Adrenal gland (tissue), 9 donors: ENCODE measurements at regions not wholly inside any gene's neighbourhood (a gene's known extent, or its start where the extent isn't known, plus 50 kb on each side); places are given as distances from the start of the nearest gene placed in this dataset.

Experiments
- DNase-seq, 7 donors: peaks; one replicate each; pipeline ENCODE4 v3.0.0-alpha.2; 2019 to 2020
- H3K27ac ChIP-seq, 5 donors: fragments of 200-600 bp; sonication (generic) in 4 of 5; 1 replicate in 3 of 5; 2 replicates in 2 of 5; pipeline versions ENCODE4 v1.5.1 to v1.8.0; 2016 to 2020; ENCODE audit warnings: mild to moderate bottlenecking in 1 of 5
- H3K27me3 ChIP-seq: fragments of 200-600 bp; 2 replicates; pipeline ENCODE4 v1.8.0; 2021
- H3K36me3 ChIP-seq, 2 donors: fragments of 200-600 bp; replicated peaks in 1 of 2; 1 replicate in 1 of 2; 2 replicates in 1 of 2; pipeline versions ENCODE4 v1.5.1 to v1.8.0; 2018 to 2022
- H3K4me1 ChIP-seq, 2 donors: fragments of 200-600 bp; replicated peaks in 1 of 2; 1 replicate in 1 of 2; 2 replicates in 1 of 2; pipeline versions ENCODE4 v1.5.1 to v1.8.0; 2018 to 2021
- H3K4me3 ChIP-seq, 4 donors: fragments of 200-600 bp; sonication (generic) in 3 of 4; one replicate each; pipeline ENCODE4 v1.5.1; 2016 to 2018
- H3K9me3 ChIP-seq, 3 donors: fragments of 200-600 bp; sonication (generic) in 1 of 3; replicated peaks in 1 of 3; 1 replicate in 2 of 3; 2 replicates in 1 of 3; pipeline versions ENCODE4 v1.5.1 to v1.8.0; 2016 to 2021
- CTCF ChIP-seq, 6 experiments: fragments of 450-650 bp in 4 of 6; fragments of 200-600 bp in 2 of 6; sonication (generic) in 1 of 6; IDR thresholded peaks; 1 replicate in 5 of 6; 2 replicates in 1 of 6; pipeline versions ENCODE4 v1.5.1 to v1.8.0; 2016 to 2021; ENCODE audit warnings: antibody characterized with exemption in 6 of 6, mild to moderate bottlenecking in 2 of 6, moderate library complexity in 1 of 6
- POLR2A ChIP-seq, 2 donors: fragments of 450-650 bp; IDR thresholded peaks; one replicate each; pipeline ENCODE4 v1.6.1; 2017; ENCODE audit warnings: antibody characterized with exemption in 2 of 2, mild to moderate bottlenecking in 2 of 2, moderate library complexity in 1 of 2
- WGBS, 4 donors: extraction: QIAGEN DNeasy Blood & Tissue Kit in 2 of 4; methylation state at CpG; one replicate each; pipeline versions ENCODE4 v1.1.5 to v1.1.7; 2013 to 2017; 5-methylcytosine and 5-hydroxymethylcytosine counted together
- intact Hi-C, 2 donors: fragments of 100-400 bp; cut with DNase I; formaldehyde crosslinking; loops; one replicate each; pipeline versions ENCODE4 v1.14.1 to v1.15.0; 2022 to 2023
- donor health status: healthy with polysubstance abuse.
- donor health status: Bipolar disorder and iron deficiency.
- donor health status: DM: yes; HTN: yes; CAD: no.
- donor health status: DM: no; HTN: no; CAD: no.
- donor health status: DM: no; HTN: no; CAD: no.

GRCh38 chr1:87600854-87601253, 272.2 kb downstream of the LMO4 start:
- Histone ChIP-seq H3K27me3 (no peaks in the 10 kb centered on the region), H3K4me1 (no peaks in the 10 kb centered on the region), H3K27ac (no peak overlapping the region), H3K36me3 (no peaks in the 10 kb centered on the region), H3K9me3 (peaks cover 0 to 4% (median 0%) of the 10 kb centered on the region in 3 donors), H3K4me3 (no peak overlapping the region)
- DNase-seq = no peak
- TF ChIP-seq POLR2A (IDR thresholded peaks at IDR 0.05) (no peak), CTCF (IDR thresholded peaks at IDR 0.05) (no peak)
- WGBS, 4 donors = 21 to 47% (median 25%) methylated on average over 1 of the region's 1 CpG
- intact Hi-C loops = no loop called here

- intact Hi-C loops = no loop called here
- no peaks in the 10 kb centered on the region for H3K36me3 ChIP-seq
These were observed 274.9 kb downstream of the LMO4 start for GRCh38 chr1:87603626-87604025.

GRCh38 chr1:87612956-87613355, 284.3 kb downstream of the LMO4 start:
- Histone ChIP-seq H3K4me3 (no peak overlapping the region), H3K27ac (no peak overlapping the region), H3K9me3 (no peaks in the 10 kb centered on the region), H3K27me3 (no peaks in the 10 kb centered on the region), H3K36me3 (no peaks in the 10 kb centered on the region), H3K4me1 (no peaks in the 10 kb centered on the region)
- intact Hi-C loops = no loop called here
- no peak for DNase-seq
- WGBS, 4 donors = 53 to 61% (median 59%) methylated on average over 3 of the region's 3 CpGs
- TF ChIP-seq POLR2A (IDR thresholded peaks at IDR 0.05) (no peak), CTCF (IDR thresholded peaks at IDR 0.05) (no peak)

More at GRCh38 chr1:87603626-87604025, 274.9 kb downstream of the LMO4 start:
- Histone ChIP-seq H3K27me3 (no peaks in the 10 kb centered on the region), H3K4me1 (no peaks in the 10 kb centered on the region), H3K27ac (no peak overlapping the region), H3K9me3 (peaks cover 0 to 4% (median 0%) of the 10 kb centered on the region in 3 donors), H3K4me3 (no peak overlapping the region)
- no peak for TF ChIP-seq POLR2A (IDR thresholded peaks at IDR 0.05)
- WGBS, 4 donors = 50 to 77% (median 68%) methylated on average over 1 of the region's 1 CpG
- no peak for DNase-seq

DNA sequence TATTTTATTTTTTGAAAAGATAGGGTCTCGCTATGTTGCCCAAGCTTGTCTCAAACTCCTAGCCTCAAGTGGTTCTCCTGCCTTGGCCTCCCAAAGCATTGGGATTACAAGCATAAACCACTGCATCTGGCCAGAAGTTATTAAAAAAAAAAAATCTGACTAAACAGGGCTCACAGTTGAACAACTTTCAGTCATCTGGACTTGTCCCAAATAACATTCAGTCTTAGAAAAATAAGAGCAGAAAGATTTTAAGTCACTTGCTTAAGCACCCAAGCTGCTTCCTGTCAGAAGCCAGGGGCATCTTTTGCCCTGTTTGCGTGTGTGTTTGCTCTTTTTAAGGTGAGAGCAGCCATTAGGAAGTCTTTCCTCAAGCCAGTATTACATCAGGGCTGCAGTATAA, 286.8 kb downstream of the LMO4 start:
- 75 to 84% (median 83%) methylated on average over 2 of the region's 2 CpGs for WGBS, 4 donors
- Histone ChIP-seq H3K36me3 (no peaks in the 10 kb centered on the region), H3K27ac (no peak overlapping the region), H3K27me3 (no peaks in the 10 kb centered on the region), H3K9me3 (no peaks in the 10 kb centered on the region), H3K4me3 (no peak overlapping the region), H3K4me1 (no peaks in the 10 kb centered on the region)
- intact Hi-C loops = no loop called here
- no peak for TF ChIP-seq CTCF (IDR thresholded peaks at IDR 0.05)
- no peak for TF ChIP-seq POLR2A (IDR thresholded peaks at IDR 0.05)
- no peak for DNase-seq

- no peaks in the 10 kb centered on the region for H3K36me3 ChIP-seq
- TF ChIP-seq POLR2A (IDR thresholded peaks at IDR 0.05) (no peak), CTCF (IDR thresholded peaks at IDR 0.05) (no peak)
- intact Hi-C loops = no loop called here
- no peaks in the 10 kb centered on the region for H3K4me1 ChIP-seq
- 65 to 81% (median 79%) methylated on average over 2 of the region's 2 CpGs for WGBS, 4 donors
- DNase-seq = no peak
- H3K4me3 ChIP-seq = no peak overlapping the region
- no peak overlapping the region for H3K27ac ChIP-seq
- no peaks in the 10 kb centered on the region for H3K9me3 ChIP-seq
- no peaks in the 10 kb centered on the region for H3K27me3 ChIP-seq
These were observed 287.2 kb downstream of the LMO4 start for GRCh38 chr1:87615901-87616300.
